Endothelial cell of umbilical vein (primary cell): ENCODE measurements at regions not wholly inside any gene's neighbourhood (a gene's known extent, or its start where the extent isn't known, plus 50 kb on each side); places are given as distances from the start of the nearest gene placed in this dataset.

Experiments
- BruUV-seq: library from RNA; stranded (reverse); fragments of 400-500 nt; replicated peaks from 2 replicates; lab custom pipeline; 2021; lab: Mats Ljungman, UMichigan
- CTCF ChIA-PET: fragments of 300-600, 350-600 bp; sonication (Branson Sonifier 250); formaldehyde crosslinking; loops from one replicate; lab custom pipeline; 2021; ENCODE audit warnings: antibody characterized with exemption, inconsistent platforms; lab: Charles Lee
- POLR2A ChIA-PET: fragments of 300-600, 350-600 bp; sonication (Branson Sonifier 250); formaldehyde crosslinking; loops from one replicate; lab custom pipeline; 2021; ENCODE audit warnings: antibody characterized with exemption, inconsistent platforms; lab: Charles Lee
- DNase-seq: peaks from one replicate; pipeline ENCODE4 v3.0.0-alpha.2; 2011; ENCODE audit warnings: low read depth, low spot score
- FAIRE-seq: peaks from 2 replicates; lab custom pipeline; 2011; peaks lifted over from hg19 to GRCh38; lab: Jason Lieb, UNC
- H2AFZ ChIP-seq: 2 replicates; pipeline ENCODE4 v1.6.0; 2012; ENCODE audit warnings: low read depth, low read length, control low read depth, inconsistent platforms
- H3K27ac ChIP-seq: 2 replicates; pipeline ENCODE4 v1.5.1; 2011; ENCODE audit warnings: low read depth, mild to moderate bottlenecking, control low read depth, low read length, moderate library complexity; ENCODE audit not compliant: insufficient read depth
- H3K27me3 ChIP-seq, 2 experiments: 2 replicates each; pipeline versions ENCODE4 v1.6.0 to v1.6.1; 2011; ENCODE audit warnings: low read length in 2 of 2, mixed read lengths in 1 of 2; ENCODE audit not compliant: control insufficient read depth in 2 of 2, insufficient read depth in 2 of 2
- H3K36me3 ChIP-seq, 2 experiments: 2 replicates in 1 of 2; 3 replicates in 1 of 2; pipeline ENCODE4 v1.5.1; 2011; ENCODE audit warnings: low read length in 2 of 2, mild to moderate bottlenecking in 1 of 2, moderate library complexity in 1 of 2; ENCODE audit not compliant: control insufficient read depth in 2 of 2, insufficient read depth in 2 of 2; ENCODE audit errors: extremely low read depth in 1 of 2
- H3K4me1 ChIP-seq: 3 replicates; pipeline ENCODE4 v1.5.1; 2011; ENCODE audit warnings: mild to moderate bottlenecking, low read length; ENCODE audit not compliant: control insufficient read depth, insufficient read depth; ENCODE audit errors: extremely low read depth
- H3K4me2 ChIP-seq: 2 replicates; pipeline ENCODE4 v1.6.1; 2011; ENCODE audit warnings: low read length, control low read depth, mixed read lengths; ENCODE audit not compliant: insufficient read depth
- H3K4me3 ChIP-seq, 3 experiments: fragments of 200-600 bp in 1 of 3; sonication (generic), shearing (Covaris generic) in 1 of 3; replicated peaks in 1 of 3; 2 replicates each; pipeline ENCODE4 v1.5.1; 2011 to 2016; ENCODE audit warnings: control low read depth in 3 of 3, low read length in 3 of 3, mild to moderate bottlenecking in 2 of 3, inconsistent platforms in 1 of 3, low read depth in 1 of 3, moderate library complexity in 1 of 3; ENCODE audit not compliant: insufficient read depth in 1 of 3
- H3K79me2 ChIP-seq: 2 replicates; pipeline ENCODE4 v1.6.0; 2012; ENCODE audit warnings: low read length, inconsistent platforms; ENCODE audit not compliant: control insufficient read depth, insufficient read depth
- H3K9ac ChIP-seq: replicated peaks from 2 replicates; pipeline ENCODE3; 2011; ENCODE audit warnings: low read length, control low read depth; ENCODE audit not compliant: insufficient read depth; ENCODE audit errors: extremely low read depth
- H3K9me1 ChIP-seq: replicated peaks from 3 replicates; pipeline ENCODE4 v1.6.0; 2011; ENCODE audit warnings: mild to moderate bottlenecking, low read length; ENCODE audit not compliant: control insufficient read depth, insufficient read depth; ENCODE audit errors: extremely low read depth
- H3K9me3 ChIP-seq: replicated peaks from 2 replicates; pipeline ENCODE4 v1.5.1; 2012; ENCODE audit warnings: low read length, inconsistent platforms; ENCODE audit not compliant: control insufficient read depth, insufficient read depth
- H4K20me1 ChIP-seq: replicated peaks from 2 replicates; pipeline ENCODE3; 2011; ENCODE audit warnings: mild to moderate bottlenecking, low read length; ENCODE audit not compliant: control insufficient read depth, insufficient read depth; ENCODE audit errors: extremely low read depth
- CTCF ChIP-seq, 2 donors: IDR thresholded peaks; 1 replicate in 1 of 2; 2 replicates in 1 of 2; pipeline ENCODE4 v1.5.1; 2011; ENCODE audit warnings: low read length in 2 of 2, mild to moderate bottlenecking in 2 of 2, moderate library complexity in 2 of 2, control low read depth in 1 of 2, inconsistent platforms in 1 of 2, low read depth in 1 of 2; ENCODE audit not compliant: insufficient read depth in 1 of 2; ENCODE audit errors: extremely low read depth in 1 of 2
- EZH2 ChIP-seq: IDR thresholded peaks from 2 replicates; pipeline ENCODE4 v1.6.1; 2012; ENCODE audit warnings: borderline replicate concordance, low read depth, mild to moderate bottlenecking, moderate library complexity, low read length, inconsistent platforms; ENCODE audit not compliant: severe bottlenecking
- FOS ChIP-seq: IDR thresholded peaks from 2 replicates; pipeline ENCODE4 v1.6.1; 2011; ENCODE audit warnings: mild to moderate bottlenecking, low read length, moderate library complexity, borderline replicate concordance; ENCODE audit not compliant: insufficient read depth
- GATA2 ChIP-seq: IDR thresholded peaks from 2 replicates; pipeline ENCODE4 v1.7.0; 2011; ENCODE audit warnings: low read depth, mild to moderate bottlenecking, moderate library complexity, mixed read lengths, low read length; ENCODE audit not compliant: insufficient read length, insufficient read depth
- JUN ChIP-seq: IDR thresholded peaks from 2 replicates; pipeline ENCODE4 v1.6.1; 2011; ENCODE audit warnings: borderline replicate concordance, low read depth; ENCODE audit not compliant: insufficient read length, insufficient read depth
- MAX ChIP-seq: IDR thresholded peaks from 2 replicates; pipeline ENCODE4 v1.6.1; 2011; ENCODE audit not compliant: insufficient read depth, insufficient read length
- MYC ChIP-seq: IDR thresholded peaks from one replicate; pipeline ENCODE4 v1.6.1; 2011; ENCODE audit warnings: mild to moderate bottlenecking, low read depth, low read length
- POLR2A ChIP-seq: IDR thresholded peaks from 2 replicates; pipeline ENCODE4 v1.6.1; 2012; ENCODE audit warnings: low read depth, mild to moderate bottlenecking, control low read depth, low read length
- POLR2AphosphoS5 ChIP-seq: IDR thresholded peaks from 2 replicates; pipeline ENCODE4 v1.6.1; 2012; ENCODE audit warnings: low read depth, mild to moderate bottlenecking, control low read depth, low read length, moderate library complexity; ENCODE audit not compliant: insufficient read depth
- dilution Hi-C: fragments of 300-500 bp; cut with MboI; formaldehyde crosslinking; loops from one replicate; pipeline ENCODE4 v1.15.0; 2019; ENCODE audit warnings: low sequenced_read_pairs; ENCODE audit not compliant: extremely low pct_ligation_motif_present
- intact Hi-C: fragments of 100-400 bp; cut with micrococcal nuclease; formaldehyde crosslinking; loops from one replicate; pipeline ENCODE4 v1.10.0; 2022

DNA sequence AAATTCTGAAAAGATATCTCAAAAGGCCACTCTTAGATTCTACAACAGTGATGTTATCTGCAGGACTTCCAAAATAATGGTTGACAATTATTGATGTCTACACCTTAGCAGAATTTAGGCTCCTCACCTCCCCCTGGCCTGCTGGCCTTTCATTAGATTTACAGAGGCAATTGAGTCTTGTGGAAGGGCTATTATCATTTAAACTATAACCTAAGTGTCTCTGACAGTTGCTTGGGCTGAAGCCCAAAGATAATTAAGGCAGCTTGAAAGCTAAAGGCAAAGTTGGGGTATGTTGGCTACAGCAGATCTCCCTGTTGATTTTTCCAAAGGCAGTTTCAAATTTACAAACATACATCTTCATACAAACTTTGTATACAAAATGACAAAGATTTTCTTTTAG is 912.3 kb downstream of the TAF11L14 start:
- no peak overlapping the region for H3K4me2 ChIP-seq
- DNase-seq (no peak), FAIRE-seq (no peak)
- no peaks in the 10 kb centered on the region for H3K79me2 ChIP-seq
- no peak overlapping the region for H3K27ac ChIP-seq
- ChIA-PET CTCF (no interaction called here), POLR2A (no interaction called here)
- H3K36me3 ChIP-seq, result no peaks in the 10 kb centered on the region
- no TSS peak for BruUV-seq
- no peaks in the 10 kb centered on the region for H3K27me3 ChIP-seq
- H3K4me1 ChIP-seq, result no peaks in the 10 kb centered on the region
- intact Hi-C loops (no loop called here), dilution Hi-C loops (no loop called here)
- TF ChIP-seq POLR2AphosphoS5 (no peak), FOS (no peak), EZH2 (no peak), POLR2A (no peak), JUN (no peak), CTCF (IDR thresholded peaks at IDR 0.05; ENCODE audit: extremely low read depth in 1 of 2, insufficient read depth in 1 of 2, low read depth in 1 of 2, low read length in 2 of 2) (no peak), GATA2 (no peak), MAX (no peak), MYC (no peak)
- H3K9me1 ChIP-seq, result no peaks in the 10 kb centered on the region
- H3K4me3 ChIP-seq, result no peak overlapping the region
- H2AFZ ChIP-seq, result no peak overlapping the region
- H4K20me1 ChIP-seq, result no peaks in the 10 kb centered on the region
- no peaks in the 10 kb centered on the region for H3K9me3 ChIP-seq
- H3K9ac ChIP-seq, result no peak overlapping the region
